Posterior vena cava (tissue), 2 donors: ENCODE measurements at regions not wholly inside any gene's neighbourhood (a gene's known extent, or its start where the extent isn't known, plus 50 kb on each side); places are given as distances from the start of the nearest gene placed in this dataset.

Experiments used
- DNase-seq: peaks from one replicate; pipeline ENCODE4 v3.0.0-alpha.2; 2020; ENCODE audit warnings: low spot score
- intact Hi-C, 2 donors: fragments of 100-400 bp; cut with DNase I; formaldehyde crosslinking; loops; one replicate each; pipeline versions ENCODE4 v1.14.1 to v1.14.2; 2022 to 2023
- donor health status: DM: yes; HTN: yes; CAD: no.
- donor health status: DM: yes; HTN: yes; CAD: no.

DNA sequence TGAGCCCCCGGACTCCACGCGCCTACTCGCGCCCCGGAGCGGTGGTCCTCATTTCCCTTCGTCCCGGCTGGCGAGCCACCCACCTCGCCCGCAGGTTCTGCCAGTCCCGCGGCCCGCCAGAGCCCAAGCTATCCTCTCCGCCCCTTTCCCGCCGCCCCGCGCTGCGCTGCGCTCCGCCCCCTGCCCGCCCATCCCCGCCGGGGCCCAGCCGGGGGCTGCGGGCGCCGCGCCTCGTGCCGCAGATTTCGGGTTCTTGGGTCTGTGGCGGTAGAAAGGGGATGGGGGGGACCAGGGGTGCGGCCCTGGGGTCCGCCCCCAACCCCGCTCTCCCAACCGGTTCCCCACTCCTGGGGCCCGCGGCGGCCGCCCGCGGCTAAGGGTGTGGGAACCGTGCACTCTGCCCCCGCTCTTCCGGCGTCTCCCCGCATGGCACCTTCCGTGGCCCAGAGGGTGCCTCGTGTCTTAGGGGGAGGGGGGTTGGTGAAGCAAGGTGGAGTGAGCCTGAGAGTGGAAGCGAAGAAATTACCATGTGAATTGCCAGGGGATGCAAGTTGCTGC, 650.8 kb upstream of the DIPK2B start:
- intact Hi-C loops, result no loop called here
- no peak for DNase-seq

DNA sequence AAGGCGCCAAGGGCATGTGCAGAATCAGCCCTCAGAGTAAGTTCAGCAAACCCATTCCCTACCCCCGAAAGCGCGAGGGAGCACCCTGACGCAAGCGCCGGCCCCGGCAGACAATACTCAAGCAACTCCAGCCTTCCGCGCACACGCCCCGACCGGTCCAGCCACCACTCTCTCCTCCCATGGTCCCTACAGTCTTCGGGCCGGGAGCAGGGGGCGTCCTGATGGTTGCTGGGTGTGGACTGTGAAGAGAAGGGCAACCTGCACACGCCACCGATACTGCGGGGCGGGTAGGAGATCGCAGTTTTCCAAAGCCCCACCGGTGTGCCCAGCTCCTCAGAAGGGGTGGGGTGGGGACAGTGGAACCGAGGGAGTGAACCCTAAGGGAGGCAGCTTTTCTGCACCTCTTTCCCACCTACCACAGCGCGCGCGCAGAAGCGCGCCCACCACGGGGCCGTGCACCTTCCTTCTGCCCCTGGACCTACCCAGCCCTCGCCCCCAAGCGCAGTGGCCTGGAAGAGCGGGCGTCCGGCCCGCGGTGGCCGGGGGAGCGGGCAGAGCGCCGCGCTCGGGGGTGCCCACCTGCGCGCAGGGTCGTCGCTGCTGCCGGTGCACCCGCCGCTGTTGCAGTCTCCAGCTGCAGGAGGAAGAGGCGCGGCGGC, 650.2 kb upstream of the DIPK2B start:
- no peak for DNase-seq
- intact Hi-C loops, result no loop called here

GRCh38 chrX:45850197-45850774, 649.6 kb upstream of the DIPK2B start:
- DNase-seq, result no peak
- intact Hi-C loops, result no loop called here

- DNase-seq, result no peak
- intact Hi-C loops, result no loop called here
These were observed 648.7 kb upstream of the DIPK2B start for GRCh38 chrX:45849261-45849862.

- DNase-seq, result no peak
- intact Hi-C loops, result no loop called here
These were observed 647.3 kb upstream of the DIPK2B start for GRCh38 chrX:45847961-45848360.

GRCh38 chrX:45846328-45846727, 645.7 kb upstream of the DIPK2B start:
- DNase-seq, result no peak
- intact Hi-C loops, result no loop called here

GRCh38 chrX:45845142-45845541, 644.5 kb upstream of the DIPK2B start:
- DNase-seq, result no peak
- intact Hi-C loops, result no loop called here

GRCh38 chrX:45843518-45843917, 642.8 kb upstream of the DIPK2B start:
- intact Hi-C loops, result no loop called here
- no peak for DNase-seq

- no peak for DNase-seq
- intact Hi-C loops, result no loop called here
These were observed 642.2 kb upstream of the DIPK2B start for GRCh38 chrX:45842926-45843315.

GRCh38 chrX:45842207-45842925, 641.7 kb upstream of the DIPK2B start:
- intact Hi-C loops, result no loop called here
- DNase-seq, result no peak

- no peak for DNase-seq
- intact Hi-C loops, result no loop called here
These were observed 639.8 kb upstream of the DIPK2B start for GRCh38 chrX:45840411-45840950.

DNA sequence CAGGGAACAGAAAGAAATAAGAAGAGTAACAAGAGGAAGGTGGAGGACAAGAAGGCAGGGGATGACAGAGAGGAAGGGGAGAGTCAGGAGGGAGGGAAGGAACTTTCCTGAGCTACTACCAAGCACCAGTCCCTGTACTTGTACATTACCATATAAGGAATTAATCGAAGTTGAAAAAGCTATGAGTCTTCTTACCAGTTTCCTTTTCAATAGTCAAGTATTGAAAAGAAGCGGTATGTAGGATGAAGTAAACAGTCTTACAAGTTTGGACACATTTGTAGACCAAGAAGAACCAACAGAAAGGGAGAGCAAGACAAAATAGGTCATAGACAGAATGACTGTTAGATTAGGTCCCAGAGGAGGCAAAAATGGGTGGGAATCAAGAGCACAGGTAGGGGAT, 629.7 kb upstream of the DIPK2B start:
- no peak for DNase-seq
- intact Hi-C loops, result no loop called here

DNA sequence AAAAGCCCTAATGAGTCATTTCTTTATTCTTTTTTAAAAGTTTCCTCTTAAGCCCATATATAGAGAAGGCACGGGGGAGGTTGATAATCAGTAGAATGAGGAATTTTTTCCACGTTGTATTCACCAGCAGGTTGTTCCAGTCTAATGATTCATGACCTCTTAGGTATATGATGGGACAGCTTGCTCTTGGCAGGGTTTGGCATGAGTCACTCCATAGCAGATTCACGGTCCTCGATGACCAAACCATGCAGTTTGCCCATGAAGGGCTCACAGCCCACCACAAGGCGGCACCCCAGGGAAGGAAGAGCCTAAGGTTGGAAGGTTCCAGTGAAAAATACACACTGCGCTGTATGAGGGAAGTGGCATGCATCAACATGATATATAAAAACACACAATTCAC, 623.8 kb upstream of the DIPK2B start:
- intact Hi-C loops, result loop anchor here in 1 of 2 donors (10.0 kb wide), 1 partner anchor 550 kb away; no protein-coding TSS in a partner anchor
- DNase-seq, result no peak

DNA sequence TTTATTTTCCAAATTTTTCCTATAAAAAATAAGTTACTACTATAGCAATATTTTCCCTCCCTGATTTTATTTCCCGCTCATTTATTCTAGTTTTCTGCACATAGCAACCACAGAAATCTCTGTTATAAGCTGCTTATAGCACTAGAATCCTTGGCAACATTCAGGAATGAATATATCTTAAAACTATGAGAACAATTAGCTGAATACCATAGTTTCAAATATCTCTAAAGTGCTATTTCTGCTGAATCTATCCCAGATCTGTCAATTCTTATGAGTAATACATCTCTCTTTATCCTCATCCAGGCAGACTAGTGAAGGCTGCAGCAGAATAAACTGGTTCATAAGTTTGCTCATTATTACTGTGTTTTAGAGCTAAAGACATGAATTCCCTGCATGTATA, 622.9 kb upstream of the DIPK2B start:
- intact Hi-C loops, result loop anchor here in 1 of 2 donors (10.0 kb wide), 1 partner anchor 551 kb away; no protein-coding TSS in a partner anchor
- no peak for DNase-seq

GRCh38 chrX:45822124-45822523, 621.4 kb upstream of the DIPK2B start:
- no peak for DNase-seq
- intact Hi-C loops, result loop anchor here in 1 of 2 donors (10.0 kb wide), 1 partner anchor 553 kb away; no protein-coding TSS in a partner anchor

DNA sequence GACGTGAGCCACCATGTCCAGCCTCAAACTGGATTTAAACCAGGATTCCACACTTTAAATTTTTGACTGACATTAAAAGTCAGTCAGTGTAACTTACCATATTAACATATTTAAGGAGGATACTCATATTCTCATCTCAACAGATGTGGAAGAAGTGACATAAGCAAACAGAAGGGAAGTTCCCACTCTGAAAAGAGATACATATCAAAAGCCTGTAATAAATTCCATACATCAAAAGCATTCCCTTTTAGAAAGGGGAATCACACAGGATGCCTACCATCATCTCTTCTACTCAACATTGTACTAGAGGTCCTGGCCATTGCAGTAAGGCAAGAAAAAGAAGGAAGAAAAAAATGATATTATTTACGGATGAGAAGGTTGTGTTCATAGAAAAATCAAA, 618.2 kb upstream of the DIPK2B start:
- no peak for DNase-seq
- intact Hi-C loops, result no loop called here

DNA sequence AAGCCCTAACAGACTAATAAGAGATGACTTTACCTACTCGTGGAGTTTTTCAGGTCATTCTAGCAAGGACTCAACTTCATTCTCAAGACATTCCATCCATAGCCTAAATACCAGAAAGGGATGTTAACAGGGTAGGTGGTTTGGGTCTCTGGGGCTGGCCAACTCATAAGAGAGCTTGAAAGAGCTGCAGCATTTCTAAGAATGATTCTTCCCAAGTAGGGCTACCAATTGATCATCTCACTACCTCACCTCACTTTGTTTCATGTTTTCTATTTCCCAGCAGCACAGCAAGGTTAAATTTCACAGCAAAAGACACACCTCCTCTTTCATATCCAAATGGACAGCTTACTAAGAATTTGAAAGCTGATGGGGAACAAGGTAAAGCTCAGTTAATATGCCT, 614.8 kb upstream of the DIPK2B start:
- no peak for DNase-seq
- intact Hi-C loops, result no loop called here

GRCh38 chrX:45811326-45811725, 610.6 kb upstream of the DIPK2B start:
- intact Hi-C loops, result no loop called here

DNA sequence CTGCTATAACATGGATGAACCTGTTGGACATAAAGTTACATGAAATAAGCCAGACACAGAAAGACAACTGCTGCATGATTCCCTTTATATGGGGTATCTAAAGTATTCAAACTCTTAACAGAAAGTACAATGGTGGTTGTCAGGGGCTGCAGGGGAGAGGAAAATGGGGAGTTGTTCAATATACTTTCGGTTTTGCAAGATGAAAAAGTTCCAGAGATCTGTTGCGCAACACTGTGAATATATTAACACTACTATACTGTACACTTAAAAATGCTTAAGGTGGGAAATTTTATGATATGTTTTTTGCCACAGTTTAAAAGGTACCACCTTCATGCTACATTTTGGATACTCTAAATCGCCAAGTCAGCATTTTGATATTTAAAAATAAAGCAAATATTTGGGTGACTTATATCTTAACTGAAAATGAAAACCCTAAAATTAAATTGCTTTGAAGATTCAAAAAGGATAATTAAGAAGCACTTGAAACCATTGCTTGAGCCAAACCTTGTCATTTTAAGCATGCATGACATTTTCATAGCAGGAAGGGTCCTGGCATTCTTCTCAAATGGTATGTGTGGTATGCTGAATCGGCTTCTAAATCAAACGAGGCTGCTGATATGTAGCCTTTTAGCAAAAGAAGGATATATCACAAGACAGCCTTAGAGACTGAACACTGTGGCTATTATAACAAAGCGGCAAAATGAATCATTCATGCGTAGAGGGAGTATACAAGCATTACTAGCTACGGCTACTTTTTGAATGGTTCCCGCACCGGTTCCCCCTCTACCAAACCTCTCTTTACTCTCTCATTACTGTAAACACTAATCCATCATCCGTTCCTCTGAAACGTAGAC, 607.1 kb upstream of the DIPK2B start:
- DNase-seq, result no peak
- intact Hi-C loops, result no loop called here

More at GRCh38 chrX:45811326-45811725, 610.6 kb upstream of the DIPK2B start:
- no peak for DNase-seq
